HG03175 (cell line): ENCODE measurements at regions not wholly inside any gene's neighbourhood (a gene's known extent, or its start where the extent isn't known, plus 50 kb on each side); places are given as distances from the start of the nearest gene placed in this dataset.

ENCODE experiments used
- ATAC-seq: cut with Tn5 transposase; IDR thresholded peaks from one replicate; pipeline ENCODE4 v1.9.1; 2021; ENCODE audit warnings: mild to moderate bottlenecking, moderate library complexity; ENCODE audit not compliant: unreplicated experiment

- ATAC-seq = no peak
Measured at GRCh38 chr15:35722501-35722900, 176.5 kb upstream of the DPH6 start.

- ATAC-seq = no peak
Measured at GRCh38 chr15:35723120-35723847, 177.3 kb upstream of the DPH6 start.

GRCh38 chr15:35723852-35724251 is 177.9 kb upstream of the DPH6 start:
- no peak for ATAC-seq

- ATAC-seq = no peak
Measured at GRCh38 chr15:35724626-35725025, 178.7 kb upstream of the DPH6 start.

- ATAC-seq = no peak
Measured at GRCh38 chr15:35725353-35725752, 179.4 kb upstream of the DPH6 start.

- ATAC-seq = no peak
Measured at GRCh38 chr15:35727627-35728026, 181.7 kb upstream of the DPH6 start.

- ATAC-seq = no peak
Measured at GRCh38 chr15:35728219-35728940, 182.4 kb upstream of the DPH6 start.

- no peak for ATAC-seq
Measured at GRCh38 chr15:35736150-35736549, 190.2 kb upstream of the DPH6 start.

- no peak for ATAC-seq
Measured at GRCh38 chr15:35737441-35737840, 191.5 kb upstream of the DPH6 start.

GRCh38 chr15:35738370-35738769 is 192.4 kb upstream of the DPH6 start:
- no peak for ATAC-seq

GRCh38 chr15:35740761-35741160 is 194.8 kb upstream of the DPH6 start:
- ATAC-seq = no peak

GRCh38 chr15:35741395-35741794 is 195.4 kb upstream of the DPH6 start:
- no peak for ATAC-seq

GRCh38 chr15:35741881-35742280 is 195.9 kb upstream of the DPH6 start:
- ATAC-seq = no peak

- ATAC-seq = no peak
Measured at GRCh38 chr15:35743321-35743720, 197.4 kb upstream of the DPH6 start.

GRCh38 chr15:35746121-35746520 is 200.2 kb upstream of the DPH6 start:
- ATAC-seq = no peak

- no peak for ATAC-seq
Measured at GRCh38 chr15:35748105-35748504, 202.1 kb upstream of the DPH6 start.

- no peak for ATAC-seq
Measured at GRCh38 chr15:35750051-35750450, 204.1 kb upstream of the DPH6 start.

- ATAC-seq = peak; percentile 80
Measured at GRCh38 chr15:35751413-35752133, 205.6 kb upstream of the DPH6 start.

GRCh38 chr15:35752134-35752466 is 206.1 kb upstream of the DPH6 start:
- no peak for ATAC-seq

- ATAC-seq = no peak
Measured at GRCh38 chr15:35753486-35753885, 207.5 kb upstream of the DPH6 start.

GRCh38 chr15:35755237-35755802 is 209.4 kb upstream of the DPH6 start:
- no peak for ATAC-seq

GRCh38 chr15:35756623-35757022 is 210.7 kb upstream of the DPH6 start:
- no peak for ATAC-seq
